CD4-positive, alpha-beta T cell (primary cell): ENCODE measurements at regions not wholly inside any gene's neighbourhood (a gene's known extent, or its start where the extent isn't known, plus 50 kb on each side); places are given as distances from the start of the nearest gene placed in this dataset.

Experiments
- ATAC-seq: fragments of 200-7000 bp; cut with Tn5 transposase; one replicate; pipeline ENCODE4 v1.10.0; 2022; ENCODE audit warnings: mild to moderate bottlenecking; ENCODE audit not compliant: poor library complexity
- CTCF ChIA-PET: fragments of 350-600 bp; sonication (Branson Sonifier 250); formaldehyde crosslinking; loops from one replicate; lab custom pipeline; 2021; ENCODE audit warnings: antibody characterized with exemption, inconsistent platforms; lab: Charles Lee
- POLR2A ChIA-PET: fragments of 350-600 bp; sonication (Branson Sonifier 250); formaldehyde crosslinking; loops from one replicate; lab custom pipeline; 2021; ENCODE audit warnings: antibody characterized with exemption, inconsistent platforms; lab: Charles Lee
- DNase-seq, 14 experiments: peaks; one replicate each; pipeline ENCODE4 v3.0.0-alpha.2; 2013 to 2020; ENCODE audit warnings: mixed read lengths in 2 of 14
- H3K27ac ChIP-seq, 2 donors: one replicate each; pipeline versions ENCODE4 v1.5.1 to v1.7.0; 2013; ENCODE audit warnings: low read length in 2 of 2, low read depth in 1 of 2, mild to moderate bottlenecking in 1 of 2
- H3K27me3 ChIP-seq, 2 experiments: 1 replicate in 1 of 2; 2 replicates in 1 of 2; pipeline versions ENCODE4 v1.6.1 to v1.7.0; 2013; ENCODE audit warnings: low read length in 2 of 2, control low read depth in 1 of 2, mild to moderate bottlenecking in 1 of 2, moderate library complexity in 1 of 2; ENCODE audit not compliant: insufficient read depth in 2 of 2, control insufficient read depth in 1 of 2
- H3K36me3 ChIP-seq: one replicate; pipeline ENCODE4 v1.6.1; 2013; ENCODE audit warnings: low read length, control low read depth; ENCODE audit not compliant: insufficient read depth
- H3K4me1 ChIP-seq: one replicate; pipeline ENCODE4 v1.6.1; 2013; ENCODE audit warnings: low read length, control low read depth; ENCODE audit not compliant: insufficient read depth
- H3K4me3 ChIP-seq: one replicate; pipeline ENCODE4 v1.5.1; 2013; ENCODE audit warnings: mild to moderate bottlenecking, low read length, moderate library complexity
- H3K9me3 ChIP-seq, 2 experiments: 1 replicate in 1 of 2; 2 replicates in 1 of 2; pipeline versions ENCODE4 v1.6.1 to v1.7.0; 2013; ENCODE audit warnings: low read length in 2 of 2, mild to moderate bottlenecking in 2 of 2, control low read depth in 1 of 2, moderate library complexity in 1 of 2; ENCODE audit not compliant: control insufficient read depth in 1 of 2, insufficient read depth in 1 of 2
- H3K27ac Mint-ChIP-seq: one replicate; pipeline ENCODE4 v1.8.0; 2020; ENCODE audit warnings: mixed read lengths
- H3K27me3 Mint-ChIP-seq: one replicate; pipeline ENCODE4 v1.8.0; 2021; ENCODE audit warnings: mixed read lengths
- H3K36me3 Mint-ChIP-seq: one replicate; pipeline ENCODE4 v1.8.0; 2021; ENCODE audit warnings: low read depth, mixed read lengths
- H3K4me1 Mint-ChIP-seq: one replicate; pipeline ENCODE4 v1.8.0; 2021; ENCODE audit warnings: low read depth, mixed read lengths
- H3K4me3 Mint-ChIP-seq: one replicate; pipeline ENCODE4 v1.8.0; 2020; ENCODE audit warnings: mild to moderate bottlenecking, mixed read lengths
- H3K9me3 Mint-ChIP-seq: one replicate; pipeline ENCODE4 v1.8.0; 2020; ENCODE audit warnings: mixed read lengths
- CTCF ChIP-seq: fragments of 200-600 bp; IDR thresholded peaks from one replicate; pipeline ENCODE4 v1.8.0; 2022; ENCODE audit warnings: antibody characterized with exemption, mild to moderate bottlenecking
- intact Hi-C, 2 experiments: fragments of 100-400 bp; cut with DNase I in 1 of 2; cut with micrococcal nuclease in 1 of 2; formaldehyde crosslinking; loops; one replicate each; pipeline versions ENCODE4 v1.15.1 to v1.9.0; 2023 to 2025; cut with DNase I, micrococcal nuclease

- no peak overlapping the region for H3K4me3 Mint-ChIP-seq
- Histone ChIP-seq H3K4me3 (no peak overlapping the region), H3K9me3 (no peaks in the 10 kb centered on the region), H3K36me3 (no peaks in the 10 kb centered on the region), H3K27me3 (peaks cover 0 to 8% of the 10 kb centered on the region in 2 experiments), H3K27ac (no peak overlapping the region), H3K4me1 (no peaks in the 10 kb centered on the region)
- ChIA-PET POLR2A (interaction anchor here (0.7 kb wide), 1 partner anchor 324 kb away, joined by 3 read pairs; no protein-coding TSS in a partner anchor), CTCF (no interaction called here)
- no peaks in the 10 kb centered on the region for H3K36me3 Mint-ChIP-seq
- intact Hi-C loops, result no loop called here
- ATAC-seq, result no peak
- no peak for DNase-seq
- peaks cover 31% of the 10 kb centered on the region for H3K27me3 Mint-ChIP-seq
- H3K4me1 Mint-ChIP-seq, result no peaks in the 10 kb centered on the region
- no peaks in the 10 kb centered on the region for H3K9me3 Mint-ChIP-seq
- TF ChIP-seq CTCF, result no peak
- H3K27ac Mint-ChIP-seq, result no peak overlapping the region
Measured at GRCh38 chr21:35828161-35828560, 232.2 kb downstream of the SETD4 start.

- Mint-ChIP-seq H3K27ac (no peak overlapping the region), H3K4me1 (no peaks in the 10 kb centered on the region), H3K27me3 (peaks cover 32% of the 10 kb centered on the region), H3K36me3 (no peaks in the 10 kb centered on the region), H3K9me3 (peaks cover under 1% of the 10 kb centered on the region), H3K4me3 (no peak overlapping the region)
- H3K9me3 ChIP-seq, result no peaks in the 10 kb centered on the region
- H3K4me3 ChIP-seq, result no peak overlapping the region
- H3K27ac ChIP-seq, result no peak overlapping the region
- H3K4me1 ChIP-seq, result no peaks in the 10 kb centered on the region
- intact Hi-C loops, result no loop called here
- H3K36me3 ChIP-seq, result no peaks in the 10 kb centered on the region
- ATAC-seq, result no peak
- ChIA-PET CTCF (no interaction called here), POLR2A (no interaction called here)
- no peak for TF ChIP-seq CTCF
- H3K27me3 ChIP-seq, result peaks cover 0 to 8% of the 10 kb centered on the region in 2 experiments
- DNase-seq, result no peak
Measured at GRCh38 chr21:35827004-35827403, 233.3 kb downstream of the SETD4 start.

- intact Hi-C loops, result no loop called here
Measured at GRCh38 chr21:35825370-35826353, 234.7 kb downstream of the SETD4 start.

More at GRCh38 chr21:35825370-35826353, 234.7 kb downstream of the SETD4 start:
- no peak overlapping the region for H3K27ac ChIP-seq
- H3K36me3 ChIP-seq, result no peaks in the 10 kb centered on the region
- POLR2A ChIA-PET, result no interaction called here
- no peak overlapping the region for H3K27ac Mint-ChIP-seq
- peaks cover 27% of the 10 kb centered on the region for H3K27me3 Mint-ChIP-seq
- no peaks in the 10 kb centered on the region for H3K4me1 ChIP-seq
- no peaks in the 10 kb centered on the region for H3K36me3 Mint-ChIP-seq
- H3K4me3 ChIP-seq, result no peak overlapping the region
- peaks cover 2 to 8% of the 10 kb centered on the region in 2 experiments for H3K27me3 ChIP-seq
- CTCF ChIA-PET, result interaction anchor here (1.1 kb wide), 1 partner anchor 14 kb away, joined by 3 read pairs; no protein-coding TSS in a partner anchor
- H3K9me3 ChIP-seq, result no peaks in the 10 kb centered on the region
- ATAC-seq (no peak), DNase-seq (no peak)
- H3K4me3 Mint-ChIP-seq, result no peak overlapping the region
- H3K4me1 Mint-ChIP-seq, result no peaks in the 10 kb centered on the region
- no peak for TF ChIP-seq CTCF
- peaks cover 2% of the 10 kb centered on the region for H3K9me3 Mint-ChIP-seq
